Jurkat, Clone E6-1 (cell line): ENCODE measurements at regions not wholly inside any gene's neighbourhood (a gene's known extent, or its start where the extent isn't known, plus 50 kb on each side); places are given as distances from the start of the nearest gene placed in this dataset.

Experiments used
- DNase-seq: peaks from one replicate; pipeline ENCODE4 v3.0.0-alpha.2; 2011; ENCODE audit warnings: low read depth, low spot score
- H3K4me3 ChIP-seq: 2 replicates; pipeline ENCODE4 v1.5.1; 2011; ENCODE audit warnings: mild to moderate bottlenecking, low read length, control low read depth, moderate library complexity

DNA sequence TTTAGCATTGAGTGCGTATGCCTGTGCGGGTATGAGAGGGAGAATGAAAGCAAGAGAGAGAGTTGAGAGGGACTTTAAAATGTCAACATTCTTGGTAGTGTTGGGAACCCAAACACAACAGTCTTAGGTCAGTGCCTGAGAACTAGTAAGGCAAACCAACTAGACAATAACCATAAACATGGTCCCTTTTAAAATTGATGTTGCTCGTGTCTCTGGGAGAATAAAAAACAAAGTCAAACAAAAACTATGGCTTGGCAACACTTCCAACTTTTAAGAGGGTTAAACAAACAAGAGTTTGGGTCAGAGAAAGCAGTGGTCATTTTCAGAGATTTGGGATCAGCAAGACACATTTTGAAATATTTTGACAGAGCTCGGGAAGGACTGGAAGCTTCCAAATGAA lies 146.7 kb upstream of the THBS1 start:
- DNase-seq, result no peak
- H3K4me3 ChIP-seq, result no peak overlapping the region

DNA sequence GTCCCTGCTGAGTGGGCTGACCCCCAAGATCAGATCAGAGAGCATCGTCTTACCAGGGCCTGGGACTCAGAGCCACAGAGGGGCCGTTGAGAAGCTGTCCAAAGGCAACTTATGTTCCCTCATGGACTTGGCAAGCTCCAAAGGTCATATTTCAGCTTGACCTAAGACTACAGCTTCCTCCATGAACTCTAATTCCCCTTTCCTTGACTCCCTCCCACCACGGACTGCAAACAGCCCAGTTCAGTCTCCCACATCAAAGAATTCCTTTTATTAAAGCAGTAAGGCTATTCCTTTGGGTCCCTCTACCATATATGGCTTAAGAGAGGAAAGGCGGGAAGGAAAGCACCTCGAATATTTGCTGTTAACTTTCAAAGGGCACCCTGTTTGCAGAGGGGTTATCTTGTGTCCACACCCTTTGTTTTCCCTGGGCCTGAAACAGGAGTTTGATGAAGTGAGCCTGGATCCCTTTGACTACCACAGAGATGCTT lies 146.1 kb upstream of the THBS1 start:
- DNase-seq, result no peak
- H3K4me3 ChIP-seq, result no peak overlapping the region

DNA sequence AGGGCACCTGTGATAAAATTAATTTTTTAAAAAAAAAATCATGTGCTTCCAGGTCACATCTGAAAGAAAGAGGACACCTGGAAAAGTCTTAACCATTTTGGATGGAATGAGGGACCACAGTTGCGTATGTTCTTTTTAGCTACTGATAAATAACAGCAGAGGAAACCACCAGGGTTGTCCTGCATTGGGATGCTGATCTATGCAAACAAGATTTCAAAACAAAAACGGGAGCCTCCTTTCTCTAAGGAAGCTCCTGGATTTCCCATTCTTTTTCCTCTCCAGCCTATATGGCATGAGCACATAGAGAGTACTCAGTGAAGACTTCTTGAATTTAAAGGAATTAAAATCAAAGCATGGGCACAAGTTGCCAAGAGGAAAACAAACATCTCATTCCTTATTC lies 145.6 kb upstream of the THBS1 start:
- no peak for DNase-seq
- H3K4me3 ChIP-seq, result no peak overlapping the region

DNA sequence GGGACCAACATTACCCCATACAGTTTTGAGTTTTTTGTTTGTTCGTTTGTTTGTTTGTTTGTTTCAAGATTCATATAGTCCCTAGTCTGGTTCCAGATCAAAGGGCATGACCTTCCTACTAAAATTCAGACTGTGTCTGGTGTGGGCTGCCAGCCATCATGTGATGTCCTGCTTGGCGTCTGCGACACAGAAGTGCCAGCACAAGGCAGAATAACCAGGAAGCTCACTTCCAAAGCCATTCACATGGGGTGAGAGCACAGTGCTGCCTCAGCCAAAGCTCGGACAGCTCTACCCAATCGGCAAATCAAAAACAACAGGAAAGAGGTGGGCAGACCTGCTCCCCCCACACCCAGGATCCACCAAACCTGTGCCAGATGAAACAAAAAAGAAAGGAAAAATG lies 142.6 kb upstream of the THBS1 start:
- no peak overlapping the region for H3K4me3 ChIP-seq
- DNase-seq, result no peak

DNA sequence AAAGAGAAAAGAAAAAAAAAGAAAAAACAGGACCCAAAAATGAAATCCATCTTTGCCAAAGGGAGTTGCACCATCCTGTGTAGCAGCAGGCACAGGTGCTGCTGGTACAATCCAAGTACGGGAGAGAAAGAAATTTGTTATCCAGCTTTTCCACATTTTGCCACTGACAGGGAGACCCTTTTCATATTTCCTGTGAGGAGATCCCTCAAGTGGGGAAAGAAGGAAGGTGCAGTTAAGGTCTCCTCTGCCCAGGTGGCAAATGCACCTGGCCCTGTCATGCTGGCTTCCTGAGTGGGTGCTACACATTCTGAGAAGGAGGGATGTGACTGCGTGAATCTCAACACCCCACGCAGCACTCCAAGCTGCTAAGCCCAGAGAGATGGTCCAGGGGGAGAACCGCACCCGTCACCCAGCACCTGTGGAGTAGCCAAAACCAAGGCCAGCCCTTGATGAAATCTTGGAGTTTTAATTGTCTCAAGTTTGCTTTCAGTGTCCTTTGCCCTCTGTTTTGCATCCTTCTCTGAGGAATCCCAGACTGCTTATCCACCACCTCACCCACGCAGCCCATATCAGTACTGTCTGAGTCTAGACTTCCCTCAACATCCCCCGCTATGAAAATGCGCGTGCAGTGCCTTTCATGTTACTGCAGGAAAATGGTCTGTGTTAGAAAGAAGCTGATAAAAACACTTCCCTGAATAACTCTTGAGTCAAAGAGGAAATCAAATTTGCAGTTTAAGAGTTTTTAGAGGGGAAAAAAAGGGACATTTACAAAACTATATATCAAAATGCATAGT lies 141.9 kb upstream of the THBS1 start:
- H3K4me3 ChIP-seq, result no peak overlapping the region
- no peak for DNase-seq

DNA sequence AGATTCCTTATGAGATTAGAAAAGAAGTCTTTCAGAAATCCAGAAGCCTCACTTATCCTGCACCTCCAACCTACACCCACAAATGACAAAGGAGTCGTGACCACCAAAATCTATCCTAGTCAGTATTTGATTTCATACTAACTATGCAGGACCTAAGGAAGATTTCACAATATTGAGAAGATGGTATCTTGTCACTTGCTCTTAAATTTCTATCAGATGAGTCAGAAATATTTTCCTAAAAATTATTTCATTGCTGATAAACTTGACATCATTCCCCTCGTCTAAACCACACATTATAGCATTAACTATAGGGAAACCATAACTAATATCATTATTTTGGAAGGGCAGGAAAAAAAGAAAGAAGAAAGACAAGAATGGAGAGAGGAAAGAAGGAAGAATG lies 138.0 kb upstream of the THBS1 start:
- no peak for DNase-seq
- H3K4me3 ChIP-seq, result no peak overlapping the region

DNA sequence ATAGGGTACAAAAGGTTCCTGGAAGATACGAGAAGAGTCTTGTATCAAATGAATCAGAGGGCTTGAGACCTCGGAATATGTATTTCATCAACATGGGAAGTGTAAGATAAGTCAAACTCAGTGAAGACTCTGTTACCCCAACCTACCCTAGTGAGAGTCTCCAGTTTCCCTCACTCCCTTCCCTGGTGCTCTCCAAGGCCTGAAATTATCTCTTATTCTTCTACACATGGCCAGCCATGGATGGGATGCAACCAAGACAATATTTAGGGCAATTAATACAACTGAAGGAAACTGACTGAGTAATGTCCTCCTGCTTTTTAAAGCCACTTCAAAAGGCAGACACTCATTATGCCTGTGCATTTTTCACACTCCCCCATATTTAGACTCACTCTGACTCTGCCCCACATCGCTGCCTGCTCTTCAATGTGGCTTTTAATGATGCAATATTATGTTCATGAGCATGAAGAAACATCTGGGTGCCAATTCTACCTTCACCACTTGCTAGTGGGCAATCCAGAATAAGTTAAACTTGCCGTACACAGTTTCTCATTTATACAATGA lies 137.1 kb upstream of the THBS1 start:
- DNase-seq, result no peak
- no peak overlapping the region for H3K4me3 ChIP-seq

DNA sequence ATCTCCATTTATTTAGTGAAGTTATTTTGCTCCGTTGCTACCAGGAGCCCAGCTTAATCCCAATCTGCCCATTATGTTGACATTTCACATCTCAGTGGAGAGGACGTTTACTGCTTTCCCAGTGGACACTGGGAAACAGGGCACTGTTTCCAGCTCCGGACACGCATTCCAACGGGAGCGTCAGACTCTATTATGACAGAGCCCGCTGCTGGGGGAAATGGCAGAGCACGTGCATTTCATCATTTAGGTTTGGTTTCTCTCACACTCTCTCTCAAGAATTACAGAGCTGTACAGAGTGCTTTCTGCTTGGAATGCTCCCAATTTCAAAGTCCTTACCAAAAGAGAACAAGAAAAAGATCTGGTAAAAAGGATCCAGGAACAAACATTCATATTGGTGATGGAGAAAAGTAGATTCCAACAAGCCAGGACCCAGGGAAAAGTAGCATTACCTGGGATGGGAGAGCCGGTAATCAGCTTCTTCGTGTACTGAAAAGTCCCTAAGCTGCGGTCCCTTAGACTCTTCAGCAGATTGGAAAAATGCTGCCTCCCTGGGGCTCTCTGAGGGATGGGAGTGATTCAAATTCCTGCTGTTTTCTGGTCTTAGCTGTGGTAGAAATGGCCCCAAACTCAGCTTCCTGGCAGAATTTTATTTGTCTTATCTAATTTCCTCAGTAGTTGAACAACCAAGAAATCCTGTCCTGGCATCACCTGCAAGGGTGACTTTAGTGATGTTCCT lies 136.0 kb upstream of the THBS1 start:
- H3K4me3 ChIP-seq, result no peak overlapping the region
- no peak for DNase-seq

DNA sequence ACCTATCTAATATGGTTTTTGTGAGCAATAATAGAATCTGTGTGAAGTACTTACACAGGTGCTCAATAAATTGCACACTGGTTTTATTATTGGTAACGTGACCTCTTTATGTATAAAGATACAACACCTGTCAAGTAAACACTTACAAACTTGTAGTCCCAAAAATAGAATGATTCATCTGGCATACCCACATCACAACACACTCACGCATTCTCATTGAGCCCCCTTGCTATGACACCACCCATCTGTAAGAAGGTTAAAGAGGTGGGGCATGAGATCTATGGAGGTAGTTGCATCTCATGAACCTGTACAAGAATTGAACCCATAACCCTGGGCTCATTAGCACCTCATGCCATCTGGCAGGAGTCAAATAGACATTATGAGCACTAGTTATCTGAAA lies 134.9 kb upstream of the THBS1 start:
- DNase-seq, result no peak

DNA sequence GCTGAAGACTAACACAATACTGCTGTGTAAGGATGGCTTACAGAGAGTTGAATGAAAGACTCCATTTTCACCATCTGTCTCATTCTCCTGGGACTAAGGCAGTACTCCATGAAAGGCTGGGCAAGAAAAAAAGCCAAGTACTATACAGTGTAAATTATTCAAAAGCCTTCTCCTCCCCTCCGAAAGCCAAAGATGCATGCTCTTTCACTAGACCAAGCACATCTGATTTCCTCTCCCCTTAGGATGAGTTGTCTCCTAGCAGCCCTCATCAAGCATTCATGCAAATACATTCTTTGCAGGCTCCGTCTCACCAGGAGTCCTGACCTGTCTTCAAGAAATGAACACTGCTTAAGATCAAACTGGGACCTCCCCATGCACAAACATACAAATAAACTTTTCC lies 133.5 kb upstream of the THBS1 start:
- DNase-seq, result no peak
- no peak overlapping the region for H3K4me3 ChIP-seq

More for the DNA sequence above, 134.9 kb upstream of the THBS1 start:
- H3K4me3 ChIP-seq, result no peak overlapping the region

DNA sequence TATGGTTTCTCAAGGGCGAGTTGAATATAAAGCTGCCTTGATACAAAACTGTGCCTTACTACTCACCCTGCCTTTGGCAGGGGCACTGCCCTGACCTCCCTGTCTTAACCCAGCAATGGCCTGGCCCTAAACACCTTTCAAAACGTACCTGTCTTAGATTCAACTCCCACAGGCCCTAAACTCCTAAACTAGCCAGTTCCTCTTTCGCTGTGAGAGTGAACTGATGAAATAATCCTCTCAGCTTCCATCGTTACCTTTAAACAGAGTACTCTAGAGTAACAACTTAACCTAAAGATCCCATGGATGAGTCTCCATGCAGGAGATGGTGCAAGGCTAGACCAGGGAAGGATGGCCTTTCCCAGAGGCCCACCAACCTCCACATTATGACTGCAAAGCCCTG lies 133.0 kb upstream of the THBS1 start:
- H3K4me3 ChIP-seq, result no peak overlapping the region
- no peak for DNase-seq

DNA sequence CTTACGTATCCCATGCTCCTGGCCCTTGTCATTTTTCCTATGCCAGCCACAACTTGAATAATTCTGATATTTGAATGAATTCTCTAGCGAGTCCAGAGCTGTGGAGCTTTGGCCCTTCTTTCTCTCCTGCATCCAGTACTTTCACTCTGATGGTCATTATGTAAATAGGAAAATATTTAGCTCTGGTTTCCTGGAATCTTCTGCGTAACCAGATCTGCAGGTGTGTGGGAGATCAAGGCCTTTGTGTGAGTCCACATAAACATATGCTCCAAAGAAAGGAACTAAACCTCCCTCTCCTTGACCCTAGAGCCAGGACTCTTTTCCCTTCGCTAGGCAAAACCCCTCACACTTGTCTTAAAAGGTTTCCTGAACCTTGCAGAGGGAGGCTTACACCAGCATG lies 132.5 kb upstream of the THBS1 start:
- DNase-seq, result no peak
- H3K4me3 ChIP-seq, result no peak overlapping the region

DNA sequence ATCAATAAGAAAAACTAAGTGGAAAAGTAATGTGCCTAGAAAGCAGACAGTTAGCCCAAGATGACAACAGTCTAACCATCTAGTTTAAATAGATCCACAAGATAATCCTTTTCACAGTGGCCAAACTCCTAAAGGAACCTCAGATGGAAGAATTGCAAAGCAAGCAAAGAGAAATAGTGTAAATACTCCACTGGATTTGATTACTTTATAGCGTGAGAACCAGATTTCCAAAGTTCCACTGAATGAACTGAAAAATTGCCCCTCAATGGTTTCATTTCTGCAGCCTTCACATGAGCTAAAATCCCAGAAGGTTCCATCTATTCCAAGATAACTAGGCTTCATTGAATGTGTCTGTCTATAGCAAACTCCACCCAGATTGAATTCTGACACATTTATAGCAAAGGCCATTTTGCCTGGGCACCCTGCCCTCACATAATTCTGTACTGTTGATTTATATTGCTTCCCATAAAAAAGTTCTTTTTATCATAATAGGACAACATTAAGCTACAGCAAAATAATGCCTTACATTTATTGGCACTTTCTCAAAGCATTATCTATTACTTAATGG lies 129.7 kb upstream of the THBS1 start:
- DNase-seq, result no peak
- H3K4me3 ChIP-seq, result no peak overlapping the region

DNA sequence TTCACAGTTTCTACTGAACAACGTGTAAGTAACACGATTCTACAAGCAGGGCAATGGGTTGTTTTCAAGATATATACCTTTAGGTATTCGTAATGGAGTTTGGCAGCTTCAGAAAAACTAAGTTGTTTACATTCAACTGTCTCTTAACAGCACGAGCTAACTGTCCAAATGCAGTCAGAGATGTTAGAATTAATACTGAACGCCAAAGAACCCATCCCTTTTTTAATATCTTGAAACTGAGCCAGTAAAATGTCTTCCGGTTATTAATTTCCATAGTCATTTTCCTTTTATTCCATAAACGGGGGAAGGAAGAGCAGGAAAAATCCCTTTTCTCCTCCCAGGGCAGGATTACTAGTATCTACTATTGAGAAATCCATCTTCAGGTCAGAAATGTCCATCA lies 129.0 kb upstream of the THBS1 start:
- DNase-seq, result no peak

DNA sequence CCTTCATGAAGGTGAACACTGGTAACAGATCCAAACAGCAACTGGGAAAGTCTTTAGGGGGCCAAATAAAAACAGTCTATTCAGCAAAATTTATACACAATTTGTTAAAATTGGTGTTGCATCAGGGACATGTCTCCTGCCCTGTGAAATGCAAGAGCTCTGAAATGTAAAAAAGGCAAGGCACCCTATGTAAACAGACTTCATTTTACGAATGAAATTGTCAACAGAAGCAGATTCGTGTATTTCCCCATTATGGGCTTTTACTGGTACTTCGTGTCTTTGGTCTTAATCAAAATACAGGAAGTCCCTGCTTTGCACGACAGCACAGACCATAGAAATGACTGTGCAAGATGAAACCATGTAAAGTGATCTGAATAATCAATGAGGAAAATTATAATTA lies 127.3 kb upstream of the THBS1 start:
- no peak overlapping the region for H3K4me3 ChIP-seq

More for the DNA sequence above, 129.0 kb upstream of the THBS1 start:
- no peak overlapping the region for H3K4me3 ChIP-seq

DNA sequence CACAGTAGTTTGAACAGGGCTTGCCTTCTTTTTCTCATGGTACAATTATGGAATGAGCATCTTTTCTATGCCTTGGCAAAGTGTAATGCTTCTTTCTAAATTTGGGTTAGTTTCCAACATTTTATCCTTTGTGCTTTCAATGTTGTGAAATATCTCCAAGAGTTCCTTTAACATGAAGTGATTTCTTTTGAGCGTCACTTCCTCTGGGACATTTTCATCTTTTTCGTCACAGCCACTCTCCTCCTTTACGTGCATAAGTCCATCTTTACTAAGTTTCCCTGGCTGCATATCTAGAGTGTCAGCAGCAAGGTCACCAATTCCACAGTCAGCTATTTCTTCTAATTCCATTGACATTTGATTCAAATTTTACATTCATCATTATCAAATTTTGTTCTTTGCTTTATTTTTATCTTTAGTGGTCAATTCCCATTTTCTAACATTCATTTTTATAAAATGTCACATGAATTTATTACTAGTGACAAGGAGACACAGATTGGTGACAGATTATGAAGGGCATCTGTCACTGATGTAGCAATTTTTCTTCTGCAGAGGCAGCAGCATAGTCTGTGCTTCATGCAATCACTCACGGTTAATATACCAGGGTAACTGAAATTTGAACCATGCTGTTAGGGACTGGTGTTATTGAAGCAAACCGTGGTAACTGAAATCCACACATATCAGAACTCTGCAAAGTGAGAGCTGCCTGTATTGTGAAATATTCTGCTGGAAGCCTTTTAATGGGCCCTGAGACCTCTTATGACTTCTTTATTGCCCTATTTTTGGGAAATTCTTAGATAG lies 126.5 kb upstream of the THBS1 start:
- no peak for DNase-seq

More for the DNA sequence above, 127.3 kb upstream of the THBS1 start:
- no peak for DNase-seq

DNA sequence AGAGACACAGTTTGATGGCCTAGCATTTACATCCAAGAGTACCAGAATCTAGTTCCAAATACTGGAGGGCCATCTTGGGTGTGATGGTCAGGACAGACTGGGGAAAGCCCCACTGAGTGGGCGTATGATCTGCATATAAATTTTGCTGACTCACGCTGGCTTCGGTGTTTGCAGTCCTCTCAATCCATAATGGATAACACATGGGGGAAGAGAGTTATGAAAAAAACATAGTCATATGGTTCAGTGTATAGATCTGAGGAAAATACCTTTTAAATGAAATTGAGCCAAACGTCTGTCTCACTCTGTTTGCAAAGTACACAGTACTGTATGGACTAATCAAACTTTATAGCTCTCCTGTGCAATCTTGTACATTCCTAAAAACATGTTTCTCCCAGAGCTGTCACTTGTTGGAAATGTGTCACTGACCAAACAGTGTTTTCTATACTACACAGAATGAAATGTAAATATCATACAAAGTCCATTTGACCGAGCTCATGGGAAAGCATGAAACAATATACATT lies 125.3 kb upstream of the THBS1 start:
- no peak for DNase-seq
- no peak overlapping the region for H3K4me3 ChIP-seq

More for the DNA sequence above, 126.5 kb upstream of the THBS1 start:
- H3K4me3 ChIP-seq, result no peak overlapping the region

DNA sequence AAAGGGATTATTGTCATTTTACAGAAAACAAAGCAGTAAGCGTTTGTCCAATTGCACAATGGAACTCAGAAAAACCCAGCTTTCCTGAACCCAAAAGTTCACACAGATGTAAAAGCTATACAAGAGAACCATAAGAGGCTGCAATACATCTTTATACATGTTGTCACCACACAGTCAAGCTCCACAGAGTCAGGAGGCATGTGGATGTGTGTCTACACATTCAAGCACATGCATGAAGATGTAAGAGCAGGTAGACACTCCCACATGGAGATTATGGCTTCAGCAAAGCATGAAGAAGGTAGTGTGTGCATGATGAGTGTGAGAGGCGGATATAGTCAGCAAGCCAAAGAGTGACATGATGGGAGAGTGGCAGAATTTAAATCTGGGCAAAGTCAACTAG lies 124.7 kb upstream of the THBS1 start:
- H3K4me3 ChIP-seq, result no peak overlapping the region
- DNase-seq, result no peak
